Osteoblast (primary cell): ENCODE measurements at regions not wholly inside any gene's neighbourhood (a gene's known extent, or its start where the extent isn't known, plus 50 kb on each side); places are given as distances from the start of the nearest gene placed in this dataset.

Source experiments
- DNase-seq: peaks from one replicate; pipeline ENCODE4 v3.0.0; 2011; ENCODE audit warnings: low spot score, mixed read lengths; ENCODE audit not compliant: insufficient read length; ENCODE audit errors: missing footprints
- H2AFZ ChIP-seq: 2 replicates; pipeline ENCODE4 v1.6.0; 2011; ENCODE audit warnings: mild to moderate bottlenecking, low read length
- H3K27ac ChIP-seq: 2 replicates; pipeline ENCODE4 v1.5.1; 2011; ENCODE audit warnings: mild to moderate bottlenecking, low read depth, low read length, moderate library complexity
- H3K27me3 ChIP-seq: 2 replicates; pipeline ENCODE4 v1.6.0; 2012; ENCODE audit warnings: mild to moderate bottlenecking, control low read depth, inconsistent platforms, low read length, moderate library complexity; ENCODE audit not compliant: insufficient read depth
- H3K36me3 ChIP-seq: 2 replicates; pipeline ENCODE4 v1.5.1; 2011; ENCODE audit warnings: mild to moderate bottlenecking, low read length, control low read depth, moderate library complexity; ENCODE audit not compliant: insufficient read depth
- H3K4me1 ChIP-seq: 2 replicates; pipeline ENCODE4 v1.5.1; 2011; ENCODE audit warnings: mild to moderate bottlenecking, low read length, control low read depth, moderate library complexity; ENCODE audit not compliant: insufficient read depth
- H3K4me2 ChIP-seq: 2 replicates; pipeline ENCODE4 v1.6.0; 2011; ENCODE audit warnings: mild to moderate bottlenecking, low read length; ENCODE audit not compliant: insufficient read depth
- H3K4me3 ChIP-seq: fragments of 200-600 bp; sonication (generic); 3 replicates; pipeline ENCODE4 v1.5.1; 2012; ENCODE audit warnings: mild to moderate bottlenecking, low read length, inconsistent platforms; ENCODE audit not compliant: insufficient read depth
- H3K79me2 ChIP-seq: 2 replicates; pipeline ENCODE4 v1.6.0; 2012; ENCODE audit warnings: mild to moderate bottlenecking, low read length, control low read depth, inconsistent platforms; ENCODE audit not compliant: insufficient read depth
- H3K9me3 ChIP-seq: 2 replicates; pipeline ENCODE4 v1.5.1; 2011; ENCODE audit warnings: low read depth, low read length, control low read depth
- H4K20me1 ChIP-seq: 2 replicates; pipeline ENCODE4 v1.6.0; 2012; ENCODE audit warnings: mild to moderate bottlenecking, low read length, control low read depth; ENCODE audit not compliant: insufficient read depth
- CTCF ChIP-seq: IDR thresholded peaks from 2 replicates; pipeline ENCODE4 v1.5.1; 2011; ENCODE audit warnings: mild to moderate bottlenecking, low read depth, low read length, moderate library complexity; ENCODE audit errors: extremely low read depth

- H3K4me1 ChIP-seq: no peaks in the 10 kb centered on the region
- H3K27ac ChIP-seq: no peak overlapping the region
- H3K9me3 ChIP-seq: no peaks in the 10 kb centered on the region
- TF ChIP-seq CTCF: no peak
- H3K4me2 ChIP-seq: no peak overlapping the region
- no peaks in the 10 kb centered on the region for H3K79me2 ChIP-seq
- DNase-seq: no peak
- no peaks in the 10 kb centered on the region for H3K27me3 ChIP-seq
- H2AFZ ChIP-seq: no peak overlapping the region
- H4K20me1 ChIP-seq: no peaks in the 10 kb centered on the region
- H3K36me3 ChIP-seq: no peaks in the 10 kb centered on the region
- H3K4me3 ChIP-seq: no peak overlapping the region
These were observed 76.4 kb upstream of the MBIP start for GRCh38 chr14:36396798-36397197.

- H3K9me3 ChIP-seq: no peaks in the 10 kb centered on the region
- no peak for DNase-seq
- no peaks in the 10 kb centered on the region for H3K4me1 ChIP-seq
These were observed 74.2 kb upstream of the MBIP start for GRCh38 chr14:36394593-36394992.

GRCh38 chr14:36390718-36391117, 70.3 kb upstream of the MBIP start:
- Histone ChIP-seq H4K20me1 (no peaks in the 10 kb centered on the region), H3K4me3 (no peak overlapping the region), H3K36me3 (no peaks in the 10 kb centered on the region), H3K4me2 (no peak overlapping the region), H3K79me2 (no peaks in the 10 kb centered on the region), H3K27ac (no peak overlapping the region), H3K27me3 (no peaks in the 10 kb centered on the region), H2AFZ (no peak overlapping the region), H3K9me3 (no peaks in the 10 kb centered on the region), H3K4me1 (no peaks in the 10 kb centered on the region)
- DNase-seq: no peak
- TF ChIP-seq CTCF: no peak

More at GRCh38 chr14:36394593-36394992, 74.2 kb upstream of the MBIP start:
- H3K79me2 ChIP-seq: no peaks in the 10 kb centered on the region
- H3K36me3 ChIP-seq: no peaks in the 10 kb centered on the region
- TF ChIP-seq CTCF: no peak
- no peak overlapping the region for H3K27ac ChIP-seq
- no peak overlapping the region for H3K4me3 ChIP-seq
- no peak overlapping the region for H2AFZ ChIP-seq
- H3K4me2 ChIP-seq: no peak overlapping the region
- H3K27me3 ChIP-seq: no peaks in the 10 kb centered on the region
- H4K20me1 ChIP-seq: no peaks in the 10 kb centered on the region

GRCh38 chr14:36383767-36384431, 63.5 kb upstream of the MBIP start:
- Histone ChIP-seq H3K4me3 (no peak overlapping the region), H2AFZ (no peak overlapping the region), H3K36me3 (no peaks in the 10 kb centered on the region), H3K27ac (no peak overlapping the region), H3K4me2 (no peak overlapping the region), H3K4me1 (no peaks in the 10 kb centered on the region), H3K79me2 (no peaks in the 10 kb centered on the region), H3K27me3 (no peaks in the 10 kb centered on the region), H3K9me3 (no peaks in the 10 kb centered on the region), H4K20me1 (no peaks in the 10 kb centered on the region)
- peak; percentile 19 for DNase-seq
- no peak for TF ChIP-seq CTCF
